MCF 10A (cell line): ENCODE measurements at regions not wholly inside any gene's neighbourhood (a gene's known extent, or its start where the extent isn't known, plus 50 kb on each side); places are given as distances from the start of the nearest gene placed in this dataset.
"Not testable (repeated sequence)": the region's sequence is repeated elsewhere in the genome, so short reads cannot be mapped to it uniquely, and the experiment has no call there.

Source experiments
- BruUV-seq: library from RNA; stranded (reverse); fragments of 400-500 nt; replicated peaks from 2 replicates; lab custom pipeline; 2021; lab: Mats Ljungman, UMichigan
- CTCF ChIA-PET: fragments of 300-600 bp; sonication (Branson Sonifier 250); formaldehyde crosslinking; extraction: SDS; loops from one replicate; lab custom pipeline; 2021; ENCODE audit warnings: antibody characterized with exemption, inconsistent platforms; lab: Yijun Ruan, JAX
- POLR2A ChIA-PET: fragments of 300-600, 350-650 bp; sonication (Branson Sonifier 250); formaldehyde crosslinking; extraction: SDS; loops from one replicate; lab custom pipeline; 2020; ENCODE audit warnings: antibody characterized with exemption, inconsistent platforms; lab: Yijun Ruan, JAX
- DNase-seq: peaks from one replicate; pipeline ENCODE4 v3.0.0-alpha.2; 2018; ENCODE audit not compliant: unreplicated experiment
- H3K27ac Mint-ChIP-seq: one replicate; pipeline ENCODE4 v1.8.0; 2022; ENCODE audit warnings: mild to moderate bottlenecking, low read depth, mixed read lengths; ENCODE audit not compliant: unreplicated experiment
- H3K27me3 Mint-ChIP-seq: one replicate; pipeline ENCODE4 v1.8.0; 2022; ENCODE audit warnings: mixed read lengths; ENCODE audit not compliant: insufficient read depth, unreplicated experiment
- H3K36me3 Mint-ChIP-seq: one replicate; pipeline ENCODE4 v1.8.0; 2022; ENCODE audit warnings: mild to moderate bottlenecking, moderate library complexity, mixed read lengths; ENCODE audit not compliant: insufficient read depth, unreplicated experiment
- H3K4me1 Mint-ChIP-seq: one replicate; pipeline ENCODE4 v1.8.0; 2022; ENCODE audit warnings: mixed read lengths; ENCODE audit not compliant: insufficient read depth, unreplicated experiment
- H3K4me3 Mint-ChIP-seq: one replicate; pipeline ENCODE4 v1.8.0; 2022; ENCODE audit warnings: mild to moderate bottlenecking, moderate library complexity, mixed read lengths; ENCODE audit not compliant: unreplicated experiment
- H3K9me3 Mint-ChIP-seq: one replicate; pipeline ENCODE4 v1.8.0; 2022; ENCODE audit warnings: mixed read lengths; ENCODE audit not compliant: unreplicated experiment
- intact Hi-C: fragments of 100-400 bp; cut with micrococcal nuclease; formaldehyde crosslinking; loops from 2 replicates; pipeline ENCODE4 v1.14.1; 2022
- TF ChIP-seq, protein P1 (sequence below): fragments of 200-600 bp; IDR thresholded peaks from one replicate; pipeline ENCODE4 v1.8.0; 2022; ENCODE audit warnings: antibody characterized with exemption, mild to moderate bottlenecking; ENCODE audit not compliant: unreplicated experiment

- CTCF ChIA-PET, result interaction anchor here (0.7 kb wide), 1 partner anchor 497 kb away, joined by 3 read pairs; no protein-coding TSS in a partner anchor
- H3K27ac Mint-ChIP-seq, result no peak overlapping the region
- TF ChIP-seq, protein P1, sequence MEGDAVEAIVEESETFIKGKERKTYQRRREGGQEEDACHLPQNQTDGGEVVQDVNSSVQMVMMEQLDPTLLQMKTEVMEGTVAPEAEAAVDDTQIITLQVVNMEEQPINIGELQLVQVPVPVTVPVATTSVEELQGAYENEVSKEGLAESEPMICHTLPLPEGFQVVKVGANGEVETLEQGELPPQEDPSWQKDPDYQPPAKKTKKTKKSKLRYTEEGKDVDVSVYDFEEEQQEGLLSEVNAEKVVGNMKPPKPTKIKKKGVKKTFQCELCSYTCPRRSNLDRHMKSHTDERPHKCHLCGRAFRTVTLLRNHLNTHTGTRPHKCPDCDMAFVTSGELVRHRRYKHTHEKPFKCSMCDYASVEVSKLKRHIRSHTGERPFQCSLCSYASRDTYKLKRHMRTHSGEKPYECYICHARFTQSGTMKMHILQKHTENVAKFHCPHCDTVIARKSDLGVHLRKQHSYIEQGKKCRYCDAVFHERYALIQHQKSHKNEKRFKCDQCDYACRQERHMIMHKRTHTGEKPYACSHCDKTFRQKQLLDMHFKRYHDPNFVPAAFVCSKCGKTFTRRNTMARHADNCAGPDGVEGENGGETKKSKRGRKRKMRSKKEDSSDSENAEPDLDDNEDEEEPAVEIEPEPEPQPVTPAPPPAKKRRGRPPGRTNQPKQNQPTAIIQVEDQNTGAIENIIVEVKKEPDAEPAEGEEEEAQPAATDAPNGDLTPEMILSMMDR, result no peak
- no peaks in the 10 kb centered on the region for H3K36me3 Mint-ChIP-seq
- peaks cover 8% of the 10 kb centered on the region for H3K9me3 Mint-ChIP-seq
- peaks cover 45% of the 10 kb centered on the region for H3K27me3 Mint-ChIP-seq
- BruUV-seq, result no TSS peak
- POLR2A ChIA-PET, result no interaction called here
- intact Hi-C loops, result no loop called here
- no peak for DNase-seq
- no peak overlapping the region for H3K4me3 Mint-ChIP-seq
- H3K4me1 Mint-ChIP-seq, result no peaks in the 10 kb centered on the region
Measured at GRCh38 chr11:114801773-114802172, 123.4 kb downstream of the NXPE2 start.

- POLR2A ChIA-PET, result no interaction called here
- BruUV-seq, result no TSS peak
- peaks cover 43% of the 10 kb centered on the region for H3K27me3 Mint-ChIP-seq
- H3K4me3 Mint-ChIP-seq, result no peak overlapping the region
- no peak overlapping the region for H3K27ac Mint-ChIP-seq
- intact Hi-C loops, result no loop called here
- H3K9me3 Mint-ChIP-seq, result peaks cover 8% of the 10 kb centered on the region
- TF ChIP-seq, protein P1, result no peak
- no peak for DNase-seq
- no peaks in the 10 kb centered on the region for H3K36me3 Mint-ChIP-seq
- H3K4me1 Mint-ChIP-seq, result no peaks in the 10 kb centered on the region
- CTCF ChIA-PET, result interaction anchor here (0.6 kb wide), 1 partner anchor 418 kb away, joined by 3 read pairs; no protein-coding TSS in a partner anchor
Measured at GRCh38 chr11:114802878-114803277, 124.6 kb downstream of the NXPE2 start.

GRCh38 chr11:114805431-114805830 lies 127.1 kb downstream of the NXPE2 start:
- H3K9me3 Mint-ChIP-seq, BruUV-seq, H3K36me3 Mint-ChIP-seq, POLR2A ChIA-PET, H3K27ac Mint-ChIP-seq, H3K4me1 Mint-ChIP-seq, H3K4me3 Mint-ChIP-seq, intact Hi-C loops, DNase-seq, CTCF ChIA-PET: not testable (repeated sequence)
- H3K27me3 Mint-ChIP-seq, result peaks cover 19% of the 10 kb centered on the region

GRCh38 chr11:114811971-114812370 lies 133.6 kb downstream of the NXPE2 start:
- H3K4me1 Mint-ChIP-seq, result no peaks in the 10 kb centered on the region
- no peak for DNase-seq
- ChIA-PET POLR2A (interaction anchor here (0.6 kb wide), 1 partner anchor 389 kb away, joined by 3 read pairs; no protein-coding TSS in a partner anchor), CTCF (interaction anchor here (0.6 to 0.8 kb wide), 3 partner anchors 9 to 177 kb away, joined by 3 to 5 read pairs (median 3); no protein-coding TSS in a partner anchor)
- no peak overlapping the region for H3K4me3 Mint-ChIP-seq
- intact Hi-C loops, result no loop called here
- TF ChIP-seq, protein P1, result no peak
- no TSS peak for BruUV-seq
- H3K9me3 Mint-ChIP-seq, result no peaks in the 10 kb centered on the region
- H3K27ac Mint-ChIP-seq, result no peak overlapping the region
- H3K36me3 Mint-ChIP-seq, result no peaks in the 10 kb centered on the region
- H3K27me3 Mint-ChIP-seq, result peaks cover 25% of the 10 kb centered on the region

DNA sequence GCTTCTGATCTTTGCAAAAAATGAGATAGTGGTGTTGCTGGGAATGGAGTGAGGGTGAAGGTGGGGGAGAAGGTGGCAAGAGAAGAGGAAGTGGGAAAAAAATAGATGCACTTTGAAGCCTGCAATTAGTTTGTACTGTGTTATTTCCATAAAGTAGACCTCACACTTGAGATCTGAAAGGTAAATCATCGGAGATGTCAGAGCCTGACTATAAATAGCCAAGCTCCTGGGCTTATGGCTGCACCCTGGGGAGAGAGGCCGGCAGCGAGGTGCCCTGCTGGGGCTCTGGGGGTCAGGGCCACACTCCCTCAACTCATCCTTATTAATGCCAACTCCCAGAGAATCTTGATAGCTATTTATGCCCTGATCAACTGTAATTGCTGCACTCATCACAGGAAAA lies 134.4 kb downstream of the NXPE2 start:
- Mint-ChIP-seq H3K36me3 (no peaks in the 10 kb centered on the region), H3K9me3 (no peaks in the 10 kb centered on the region), H3K4me1 (no peaks in the 10 kb centered on the region), H3K27me3 (peaks cover 25% of the 10 kb centered on the region), H3K27ac (no peak overlapping the region), H3K4me3 (no peak overlapping the region)
- intact Hi-C loops, result no loop called here
- TF ChIP-seq, protein P1, result no peak
- no peak for DNase-seq
- BruUV-seq, result no TSS peak
- POLR2A ChIA-PET, result no interaction called here
- CTCF ChIA-PET, result interaction anchor here (0.5 to 0.8 kb wide), 4 partner anchors 9 to 403 kb away, joined by 3 to 4 read pairs (median 3); no protein-coding TSS in a partner anchor
